Heart left ventricle (tissue), 16 donors: ENCODE measurements at regions not wholly inside any gene's neighbourhood (a gene's known extent, or its start where the extent isn't known, plus 50 kb on each side); places are given as distances from the start of the nearest gene placed in this dataset.

Experiments
- ATAC-seq, 4 donors: fragments of 200-7000 bp; cut with Tn5 transposase; one replicate each; pipeline ENCODE4 v1.9.1; 2020 to 2022; ENCODE audit warnings: moderate library complexity in 4 of 4, mild to moderate bottlenecking in 3 of 4, moderate number of reproducible peaks in 1 of 4
- DNase-seq, 5 donors: peaks; one replicate each; pipeline ENCODE4 v3.0.0-alpha.2; 2020
- H3K27ac ChIP-seq, 12 donors: fragments of 200-600 bp; sonication (generic) in 4 of 12; one replicate each; pipeline versions ENCODE4 v1.5.0 to v1.8.0; 2016 to 2022; ENCODE audit warnings: mild to moderate bottlenecking in 2 of 12
- H3K27me3 ChIP-seq, 9 donors: fragments of 200-600 bp; sonication (generic) in 2 of 9; one replicate each; pipeline versions ENCODE4 v1.5.1 to v1.8.0; 2016 to 2022; ENCODE audit warnings: mild to moderate bottlenecking in 3 of 9
- H3K36me3 ChIP-seq, 9 donors: fragments of 200-600 bp; sonication (generic) in 2 of 9; one replicate each; pipeline versions ENCODE4 v1.5.0 to v1.8.0; 2018 to 2022; ENCODE audit warnings: mild to moderate bottlenecking in 2 of 9
- H3K4me1 ChIP-seq, 12 donors: fragments of 200-600 bp; sonication (generic) in 4 of 12; one replicate each; pipeline versions ENCODE4 v1.5.0 to v1.8.0; 2016 to 2022; ENCODE audit warnings: mild to moderate bottlenecking in 3 of 12
- H3K4me3 ChIP-seq, 12 donors: fragments of 200-600 bp; sonication (generic) in 4 of 12; one replicate each; pipeline versions ENCODE4 v1.5.0 to v1.8.0; 2017 to 2022; ENCODE audit warnings: mild to moderate bottlenecking in 9 of 12, moderate library complexity in 4 of 12
- H3K9me3 ChIP-seq, 12 donors: fragments of 200-600 bp; sonication (generic) in 4 of 12; one replicate each; pipeline versions ENCODE4 v1.5.0 to v1.8.0; 2016 to 2022; ENCODE audit warnings: mild to moderate bottlenecking in 1 of 12
- CTCF ChIP-seq, 12 donors: fragments of 200-600 bp; sonication (generic) in 4 of 12; IDR thresholded peaks; one replicate each; pipeline versions ENCODE4 v1.5.0 to v1.8.0; 2018 to 2022; ENCODE audit warnings: antibody characterized with exemption in 12 of 12, mild to moderate bottlenecking in 5 of 12
- POLR2A ChIP-seq, 2 donors: fragments of 450-650 bp; IDR thresholded peaks; one replicate each; pipeline ENCODE4 v1.6.1; 2017; ENCODE audit warnings: antibody characterized with exemption in 2 of 2, mild to moderate bottlenecking in 2 of 2, moderate library complexity in 2 of 2
- WGBS, 4 donors: extraction: QIAGEN DNeasy Blood & Tissue Kit in 2 of 4; methylation state at CpG; one replicate each; pipeline versions ENCODE4 v1.1.5 to v1.1.7; 2013 to 2018; 5-methylcytosine and 5-hydroxymethylcytosine counted together
- intact Hi-C, 10 donors: fragments of 100-400 bp; cut with DNase I; formaldehyde crosslinking; loops; one replicate each; pipeline versions ENCODE4 v1.11.1 to v1.14.2; 2022
- donor health status: ischemic (EF 13 %, LVEDD 7.1; RV severe dilation, severe dysfunction).
- donor health status: healthy with polysubstance abuse.
- donor health status: DM: no; HTN: yes; CAD: no.
- donor health status: DM: no; HTN: no; CAD: no.
- donor health status: ischemic (EF 25% LVEDD 6.9; RV normal size, moderate dysfunction).
- donor health status: ischemic (EF 25% LVEDD 5.7; RV mildly dilated, moderate dysfunction).
- donor health status: healthy.
- donor health status: DM: yes; HTN: yes; CAD: no.
- donor health status: ischemic (EF 35%, LVEDD 5.7; RV mildly dilated, moderate dysfunction).
- donor health status: nonischemic (EF 11% LVEDD 7.7; RV severe dilation, severe dysfunction).
- donor health status: DM: yes; HTN: yes; CAD: no.
- donor health status: PGD.
- donor health status: ischemic (EF 29% LVEDD 5.4; RV normal size, mild dysfunction).
- donor health status: nonischemic (EF 23%, LVEDD 6.1; RV moderate dilation, normal function).

- no peaks in the 10 kb centered on the region for H3K36me3 ChIP-seq
- H3K9me3 ChIP-seq = peaks cover 0 to 47% (median 20%) of the 10 kb centered on the region in 12 donors
- H3K27me3 ChIP-seq = peaks cover 0 to 14% (median 0%) of the 10 kb centered on the region in 9 donors
- intact Hi-C loops = no loop called here
- ATAC-seq (no peak), DNase-seq (no peak)
- no peak overlapping the region for H3K27ac ChIP-seq
- no peak overlapping the region for H3K4me3 ChIP-seq
- TF ChIP-seq CTCF (IDR thresholded peaks at IDR 0.05) (no peak), POLR2A (IDR thresholded peaks at IDR 0.05) (no peak)
- no peaks in the 10 kb centered on the region for H3K4me1 ChIP-seq
Observed at GRCh38 chr2:576292-576691, 100.9 kb downstream of the TMEM18 start.

- peaks cover 0 to 13% (median 0%) of the 10 kb centered on the region in 9 donors for H3K27me3 ChIP-seq
- intact Hi-C loops = no loop called here
- DNase-seq (no peak), ATAC-seq (no peak)
- no peak overlapping the region for H3K4me3 ChIP-seq
- H3K4me1 ChIP-seq = no peaks in the 10 kb centered on the region
- 45 to 68% (median 62%) methylated on average over 1 of the region's 1 CpG for WGBS, 4 donors
- no peaks in the 10 kb centered on the region for H3K36me3 ChIP-seq
- H3K9me3 ChIP-seq = peaks cover 0 to 52% (median 21%) of the 10 kb centered on the region in 12 donors
- no peak overlapping the region for H3K27ac ChIP-seq
- TF ChIP-seq CTCF (IDR thresholded peaks at IDR 0.05) = no peak
- TF ChIP-seq POLR2A (IDR thresholded peaks at IDR 0.05) = no peak
Observed at GRCh38 chr2:575727-576236, 101.4 kb downstream of the TMEM18 start.

- no peaks in the 10 kb centered on the region for H3K36me3 ChIP-seq
- 73 to 81% (median 78%) methylated on average over 13 to 14 of the region's 14 CpGs for WGBS, 4 donors
- DNase-seq (no peak), ATAC-seq (no peak)
- peaks cover 0 to 12% (median 0%) of the 10 kb centered on the region in 9 donors for H3K27me3 ChIP-seq
- intact Hi-C loops = no loop called here
- H3K4me3 ChIP-seq = no peak overlapping the region
- H3K9me3 ChIP-seq = peaks cover 0 to 58% (median 21%) of the 10 kb centered on the region in 12 donors
- H3K4me1 ChIP-seq = no peaks in the 10 kb centered on the region
- H3K27ac ChIP-seq = no peak overlapping the region
- TF ChIP-seq POLR2A (IDR thresholded peaks at IDR 0.05) = no peak
- TF ChIP-seq CTCF (IDR thresholded peaks at IDR 0.05) = no peak
Observed at GRCh38 chr2:575030-575726, 102.0 kb downstream of the TMEM18 start.

- H3K4me1 ChIP-seq = no peaks in the 10 kb centered on the region
- intact Hi-C loops = no loop called here
- no peak overlapping the region for H3K4me3 ChIP-seq
- ATAC-seq = no peak
- no peak overlapping the region for H3K27ac ChIP-seq
- TF ChIP-seq CTCF (IDR thresholded peaks at IDR 0.05) (no peak), POLR2A (IDR thresholded peaks at IDR 0.05) (no peak)
- WGBS, 4 donors = 49 to 55% (median 53%) methylated on average over 6 of the region's 6 CpGs
- peaks cover 0 to 58% (median 21%) of the 10 kb centered on the region in 12 donors for H3K9me3 ChIP-seq
- no peaks in the 10 kb centered on the region for H3K36me3 ChIP-seq
- peaks cover 0 to under 1% (median 0%) of the 10 kb centered on the region in 9 donors for H3K27me3 ChIP-seq
- DNase-seq = no peak
Observed at GRCh38 chr2:573805-574392, 103.3 kb downstream of the TMEM18 start.
